ENCODE measurements at regions not wholly inside any gene's neighbourhood (a gene's known extent, or its start where the extent isn't known, plus 50 kb on each side); places are given as distances from the start of the nearest gene placed in this dataset.

DNA sequence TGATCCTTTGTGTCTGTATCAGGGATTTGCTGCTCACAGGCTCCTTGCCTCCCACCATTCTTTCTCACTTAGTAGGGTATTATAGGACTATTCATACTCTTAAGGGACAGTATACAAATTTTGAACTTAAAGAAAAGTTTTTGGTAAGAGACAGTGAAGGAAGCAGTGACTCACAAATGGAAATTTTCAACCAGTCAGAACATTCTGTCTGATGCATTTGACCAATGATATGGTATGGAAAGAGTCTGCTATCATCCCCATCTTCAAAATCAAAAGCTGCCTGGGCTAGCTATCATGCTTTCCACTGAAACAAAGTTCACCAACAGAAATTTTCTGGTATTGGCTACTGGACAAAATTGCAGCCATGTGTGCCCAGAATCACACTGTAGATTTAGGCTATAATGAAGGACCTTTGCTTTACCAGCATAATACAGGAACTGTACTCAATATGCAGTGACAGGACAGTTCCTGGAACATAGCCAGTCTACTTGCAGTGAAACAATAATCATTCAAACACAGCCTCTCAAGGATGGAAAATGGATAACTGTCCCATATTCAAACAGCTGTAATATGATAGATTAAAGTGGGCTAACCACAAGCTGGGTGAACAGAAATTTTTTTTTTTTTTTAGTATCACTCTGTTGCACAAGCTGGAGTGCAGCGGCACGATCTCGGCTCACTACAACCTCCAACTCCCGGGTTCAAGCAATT lies 109.0 kb upstream of the ACSL4 start:
- intact Hi-C loops (cut with micrococcal nuclease), result loop anchor here (5.0 kb wide), 1 partner anchor 355 kb away; no protein-coding TSS in a partner anchor

DNA sequence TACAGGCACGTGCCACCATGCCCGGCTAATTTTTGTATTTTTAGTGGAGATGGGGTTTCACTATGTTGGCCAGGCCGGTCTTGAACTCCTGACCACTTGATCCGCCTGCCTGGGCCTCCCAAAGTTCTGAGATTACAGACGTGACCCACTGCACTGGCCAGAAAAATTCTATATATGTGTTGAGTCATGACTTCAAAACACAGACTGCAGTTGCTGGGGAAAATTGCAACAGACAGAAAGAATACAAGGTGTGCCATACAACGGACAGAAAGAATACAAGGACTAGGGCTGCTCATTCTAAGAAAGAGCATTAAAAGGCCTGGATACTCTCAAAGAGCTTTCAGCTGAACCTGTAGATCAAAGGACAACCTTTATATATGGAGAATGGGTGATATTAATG lies 109.6 kb upstream of the ACSL4 start:
- intact Hi-C loops (cut with micrococcal nuclease), result loop anchor here (5.0 kb wide), 1 partner anchor 355 kb away; no protein-coding TSS in a partner anchor

DNA sequence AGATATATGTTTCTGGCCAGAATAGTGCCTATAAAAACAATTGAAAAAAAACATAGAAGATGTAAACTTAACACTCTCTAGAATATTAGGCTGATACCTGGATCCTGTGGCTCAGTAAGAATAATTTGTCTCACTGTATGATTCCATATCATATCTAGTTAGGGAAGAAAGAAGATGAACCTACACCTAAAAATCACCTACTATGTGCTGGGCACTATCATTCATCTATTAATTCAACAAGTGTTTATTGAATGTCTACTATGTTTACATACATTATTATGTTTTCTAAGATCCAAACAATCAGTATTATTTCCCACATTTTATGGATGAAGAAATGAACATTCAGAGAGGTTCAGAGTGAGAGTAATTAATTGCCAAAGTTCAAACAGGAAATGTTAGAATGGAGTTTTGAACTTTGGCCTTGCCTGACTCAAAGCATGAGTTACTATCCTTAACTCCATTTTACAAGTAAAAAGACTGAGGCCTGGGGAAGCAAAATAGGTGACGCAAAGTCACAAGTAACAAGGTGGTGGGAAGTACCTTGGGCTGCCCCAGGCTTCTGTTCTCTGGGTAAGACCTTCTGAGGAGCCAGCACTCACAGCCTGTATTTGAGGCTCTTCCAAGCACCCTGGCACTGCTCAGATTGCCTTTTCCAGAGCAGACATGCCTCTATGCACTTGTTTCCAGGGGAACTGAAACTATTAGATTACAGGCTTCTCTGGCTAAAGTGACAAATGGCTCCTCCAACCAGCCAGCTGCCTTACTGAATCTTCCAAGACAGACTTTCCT lies 111.1 kb upstream of the ACSL4 start:
- intact Hi-C loops (cut with micrococcal nuclease), result loop anchor here (5.0 kb wide), 1 partner anchor 357 kb away; no protein-coding TSS in a partner anchor

DNA sequence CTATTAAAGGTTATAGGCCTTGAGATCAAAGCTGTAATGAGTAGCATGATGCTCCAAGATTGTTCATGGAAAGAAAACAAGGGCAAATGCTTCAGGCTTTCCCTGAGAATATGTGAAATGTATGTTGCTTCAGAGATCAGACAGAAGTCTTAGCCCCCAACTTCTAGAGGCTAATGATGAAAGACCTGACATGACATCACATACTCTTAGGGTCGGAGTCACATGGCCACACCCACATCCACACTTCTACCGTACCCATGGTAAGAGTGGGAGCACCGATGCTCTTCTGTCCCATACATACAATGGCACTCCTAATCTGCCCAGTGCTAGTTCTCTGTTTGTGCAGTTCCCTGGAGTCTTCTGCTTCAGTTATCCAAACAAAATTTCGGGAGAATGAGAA lies 111.9 kb upstream of the ACSL4 start:
- intact Hi-C loops (cut with micrococcal nuclease), result loop anchor here (5.0 kb wide), 1 partner anchor 358 kb away; no protein-coding TSS in a partner anchor

DNA sequence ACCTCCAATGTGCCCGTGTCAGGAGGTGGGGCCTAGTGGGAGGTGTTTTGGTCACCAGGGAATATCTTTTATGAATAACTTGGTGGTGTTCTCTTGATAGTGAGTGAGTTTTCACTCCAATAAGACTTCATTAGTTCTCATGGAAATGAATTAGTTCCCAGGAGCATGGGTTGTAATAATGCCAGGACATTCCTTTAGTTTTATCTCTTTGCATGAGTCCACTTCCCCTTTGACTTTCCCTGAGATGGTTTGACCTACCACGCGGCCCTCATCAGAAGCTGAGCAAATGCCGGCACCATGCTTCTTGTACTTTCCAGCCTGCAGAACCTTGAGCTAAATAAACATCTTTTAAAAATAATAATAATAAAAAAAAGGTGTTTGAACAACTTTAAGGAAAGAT lies 112.9 kb upstream of the ACSL4 start:
- intact Hi-C loops (cut with micrococcal nuclease), result no loop called here

DNA sequence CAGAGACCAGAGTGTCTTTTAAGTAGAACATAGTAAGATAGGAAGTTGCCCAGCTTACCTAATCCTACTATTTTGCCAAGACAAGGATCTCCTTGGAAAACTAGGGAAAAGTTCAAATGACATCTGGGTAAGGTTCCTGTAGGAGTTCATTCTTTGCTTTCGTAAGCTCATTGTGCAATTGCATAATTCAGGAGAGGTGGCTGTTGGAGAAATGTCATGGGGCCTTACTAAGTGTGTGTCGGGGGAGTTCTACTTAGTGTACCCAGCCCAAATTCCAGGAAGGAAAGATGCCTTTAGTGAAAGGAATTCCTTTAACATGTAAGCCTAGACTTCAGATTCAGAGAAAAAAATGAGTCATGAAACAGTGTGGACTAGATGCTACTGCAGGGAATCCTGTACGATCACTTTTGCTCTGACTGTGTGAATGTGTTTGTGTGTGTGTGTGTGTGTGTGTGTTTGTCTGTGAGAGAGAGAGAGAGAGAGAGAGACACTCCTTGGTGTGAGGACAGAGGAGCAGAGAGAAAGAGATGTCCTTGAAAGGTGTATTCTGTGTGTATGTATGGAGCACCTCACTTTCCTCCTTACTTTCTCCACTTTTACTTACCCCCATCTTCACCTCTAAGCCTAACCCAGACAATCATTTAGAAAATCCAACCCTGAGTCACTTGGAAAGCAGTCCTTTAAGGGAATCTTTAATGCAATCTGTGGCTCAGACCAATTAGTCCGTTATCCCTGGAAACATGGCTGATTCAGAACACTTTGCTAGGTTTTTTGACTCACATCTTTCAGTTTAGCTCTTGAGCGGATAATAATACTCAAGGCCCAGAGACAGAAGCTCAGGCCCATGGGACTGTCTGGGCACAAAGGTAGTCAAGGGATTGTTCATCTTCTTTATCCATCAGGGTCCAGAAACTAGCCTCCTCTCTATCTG lies 114.5 kb upstream of the ACSL4 start:
- intact Hi-C loops (cut with micrococcal nuclease), result no loop called here

DNA sequence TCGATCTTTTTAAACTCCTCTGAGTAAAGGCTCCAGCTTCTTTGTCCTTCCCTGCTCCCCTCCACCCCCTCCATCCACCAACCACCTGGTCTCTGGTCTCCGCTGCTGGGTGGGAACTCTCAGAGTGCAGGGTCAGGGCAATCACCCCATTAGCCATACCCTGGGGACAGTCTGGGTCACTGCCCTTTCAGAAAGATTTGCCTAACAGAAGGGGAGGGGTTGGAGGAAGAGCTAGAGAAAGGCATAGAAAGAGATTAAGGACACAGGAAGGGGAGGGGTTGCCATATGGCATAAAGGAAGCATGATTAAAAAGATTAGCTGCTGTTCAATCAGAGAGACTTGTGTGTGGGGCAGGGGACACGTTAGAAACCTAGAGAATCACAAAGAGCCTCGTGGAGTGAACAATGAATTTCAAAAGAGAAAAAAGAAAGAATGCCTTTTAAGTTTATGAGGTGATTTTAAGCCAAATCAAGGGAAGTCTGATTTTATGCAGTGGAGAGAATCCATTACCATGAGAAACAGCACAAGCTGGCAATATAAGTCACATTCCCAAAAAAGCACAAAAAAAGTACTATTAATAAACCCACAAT lies 115.5 kb upstream of the ACSL4 start:
- intact Hi-C loops (cut with micrococcal nuclease), result no loop called here

DNA sequence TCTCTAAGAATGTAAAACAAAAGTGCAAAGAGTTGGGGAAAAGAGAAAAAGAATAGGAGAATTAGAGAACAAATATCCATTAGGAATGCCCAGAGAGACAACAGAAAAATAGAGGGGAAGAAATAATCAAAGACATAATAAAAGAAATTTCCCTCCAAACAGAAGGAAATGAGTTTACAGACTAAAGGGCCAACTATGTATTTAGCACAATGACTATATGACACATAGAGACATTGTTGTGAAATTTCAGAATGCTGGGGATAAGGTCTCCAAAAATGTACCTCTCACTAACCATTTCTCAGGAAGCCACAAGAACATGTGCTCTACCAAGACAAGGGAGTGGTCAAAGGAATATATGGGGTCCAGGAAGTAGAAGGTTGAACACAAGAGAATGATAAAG lies 121.0 kb upstream of the ACSL4 start:
- intact Hi-C loops (cut with micrococcal nuclease), result no loop called here

DNA sequence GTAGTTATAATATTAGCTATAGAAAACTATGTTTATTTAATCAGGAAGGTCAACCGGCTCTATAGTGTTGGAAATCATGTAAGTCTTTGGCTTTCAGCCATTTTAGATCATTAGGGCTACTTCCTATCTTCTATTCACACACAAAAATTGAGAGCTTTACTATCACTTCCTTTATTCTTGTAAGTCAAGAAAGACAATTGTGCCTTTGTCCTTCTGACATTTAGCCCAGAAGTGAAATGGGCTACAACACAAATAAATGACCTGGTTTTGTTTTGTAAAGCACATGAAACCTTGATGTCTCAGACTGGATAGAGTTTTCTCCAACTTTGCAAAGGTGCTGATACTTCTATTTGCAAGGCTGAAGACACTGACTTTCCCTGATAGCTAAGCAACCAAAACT lies 122.4 kb upstream of the ACSL4 start:
- intact Hi-C loops (cut with micrococcal nuclease), result loop anchor here (5.0 kb wide), 1 partner anchor 123 kb away; the partner anchor contains the start of gene ACSL4

DNA sequence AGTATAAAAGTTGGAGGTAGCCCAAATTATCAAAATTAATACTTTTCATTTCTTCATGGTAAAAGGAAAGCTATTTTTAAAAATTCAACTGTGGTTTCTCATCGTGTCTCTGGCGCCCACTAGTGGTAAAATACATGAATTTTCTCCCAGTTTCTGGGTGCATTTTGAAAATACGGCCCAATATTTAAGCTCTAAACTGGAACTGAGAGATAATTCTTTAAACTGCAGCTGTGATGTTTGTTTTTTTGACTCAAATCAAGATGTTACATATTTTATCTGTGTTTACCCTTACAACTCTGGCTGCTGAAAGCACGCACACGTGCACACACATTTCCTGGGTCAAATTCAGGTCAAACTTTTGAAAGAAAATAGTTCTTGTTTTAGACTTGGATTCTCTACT lies 123.9 kb upstream of the ACSL4 start:
- intact Hi-C loops (cut with micrococcal nuclease), result loop anchor here (1.0 to 5.0 kb wide), 4 partner anchors 125 to 372 kb away; partner anchors contain the start of gene ACSL4

DNA sequence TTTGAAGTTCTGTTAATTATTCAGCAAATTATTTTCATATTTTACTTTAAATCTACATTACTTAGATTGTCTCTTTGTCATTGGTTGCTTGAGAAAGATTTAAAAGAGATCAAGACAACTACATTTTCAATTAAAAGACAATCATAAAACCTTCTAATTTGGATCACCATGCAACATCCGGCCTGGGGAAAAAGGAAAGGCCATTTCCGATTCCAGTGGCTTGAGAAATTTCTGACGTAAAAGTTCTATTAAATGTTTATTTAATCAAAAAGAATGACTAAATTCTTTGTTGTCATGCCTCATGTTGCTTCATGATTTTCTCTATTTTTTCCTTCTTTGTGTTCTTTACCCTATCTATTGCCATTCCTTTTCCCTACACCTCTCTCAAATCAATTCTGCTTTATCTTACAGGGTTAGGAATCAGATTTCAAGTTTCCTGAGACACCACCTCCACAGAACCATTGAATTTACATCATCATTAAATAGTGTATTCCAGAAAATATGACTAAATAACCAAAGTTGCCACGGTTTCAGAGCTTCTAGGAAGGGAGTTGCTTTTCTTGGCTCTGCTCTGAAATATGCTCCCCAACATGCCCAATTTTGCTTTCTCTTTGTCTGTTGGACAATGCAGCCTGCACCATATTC lies 124.6 kb upstream of the ACSL4 start:
- intact Hi-C loops (cut with micrococcal nuclease), result loop anchor here (1.0 to 5.0 kb wide), 4 partner anchors 125 to 372 kb away; partner anchors contain the start of gene ACSL4

DNA sequence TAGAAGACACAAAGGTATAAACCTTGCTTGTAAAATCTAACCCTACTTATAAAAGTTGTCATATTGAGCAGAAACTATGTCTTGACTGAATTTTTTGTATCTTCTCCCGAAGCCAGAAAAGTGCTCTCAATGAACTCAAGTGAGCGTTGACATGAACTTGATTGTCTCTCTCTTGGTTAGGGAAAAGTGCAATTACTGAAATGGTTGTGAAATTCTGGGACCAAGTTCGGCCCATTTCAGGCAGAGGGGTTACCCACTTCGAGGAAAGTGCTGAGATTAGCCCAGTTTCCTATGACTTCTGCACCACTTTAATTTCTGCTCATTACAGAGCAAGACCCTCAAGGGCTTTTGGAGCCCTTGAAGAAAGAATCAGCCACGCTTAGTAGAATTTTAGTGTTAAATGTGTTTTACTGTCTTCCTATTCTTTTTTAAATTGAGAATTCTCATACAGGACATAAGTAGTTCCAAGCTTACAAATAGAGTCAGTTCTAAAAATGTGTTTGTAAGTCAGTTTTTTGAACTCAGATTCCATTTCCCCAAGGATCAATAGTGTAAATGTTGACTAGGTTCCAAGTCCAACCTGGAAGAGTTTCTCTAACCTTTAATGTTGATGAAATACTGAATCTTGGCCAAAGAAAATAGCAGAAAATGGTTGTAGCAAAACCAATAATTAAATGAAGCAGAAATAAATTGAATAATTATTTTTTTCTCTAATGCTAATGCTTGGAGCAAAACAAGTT lies 125.7 kb upstream of the ACSL4 start:
- intact Hi-C loops (cut with micrococcal nuclease), result loop anchor here (5.0 kb wide), 1 partner anchor 126 kb away; the partner anchor contains the start of gene ACSL4

DNA sequence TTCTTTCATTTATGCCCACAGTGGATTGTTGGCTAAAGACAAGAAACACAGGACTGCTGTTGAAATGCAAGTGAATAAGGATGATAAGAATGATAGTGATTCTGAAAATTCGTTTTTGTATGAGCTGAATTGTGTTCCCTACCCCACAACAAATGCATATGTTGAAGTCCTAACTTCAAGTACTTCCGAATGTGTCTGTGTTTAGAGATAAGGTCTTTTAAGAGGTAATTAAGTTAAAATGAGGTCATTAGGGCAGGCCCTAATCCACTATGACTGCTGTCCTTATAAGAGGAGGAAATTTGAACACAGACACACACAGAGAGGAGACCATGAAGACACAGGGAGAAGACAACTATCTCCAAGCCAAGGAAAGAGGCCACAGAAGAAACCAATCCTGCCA lies 126.6 kb upstream of the ACSL4 start:
- intact Hi-C loops (cut with micrococcal nuclease), result loop anchor here (5.0 kb wide), 1 partner anchor 127 kb away; the partner anchor contains the start of gene ACSL4

DNA sequence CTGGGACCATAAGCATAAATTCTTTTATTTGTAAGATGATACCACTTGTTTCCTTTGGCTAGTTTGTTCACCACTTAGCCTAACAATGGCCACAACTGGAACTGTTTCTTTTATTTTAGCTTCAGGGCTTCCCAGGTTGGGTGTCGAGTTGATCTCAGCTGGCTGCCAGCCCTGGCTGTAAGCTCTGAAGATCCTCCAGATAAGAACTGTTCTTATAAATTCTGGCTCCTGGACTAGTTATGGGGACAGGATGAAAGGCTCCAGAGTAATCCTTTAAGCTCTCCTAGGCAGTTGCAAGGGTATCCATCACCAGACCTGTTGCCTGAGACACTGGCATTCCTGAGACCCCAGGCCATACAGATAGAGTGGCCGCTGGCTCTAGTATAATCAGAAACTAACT lies 129.4 kb upstream of the ACSL4 start:
- intact Hi-C loops (cut with micrococcal nuclease), result no loop called here

DNA sequence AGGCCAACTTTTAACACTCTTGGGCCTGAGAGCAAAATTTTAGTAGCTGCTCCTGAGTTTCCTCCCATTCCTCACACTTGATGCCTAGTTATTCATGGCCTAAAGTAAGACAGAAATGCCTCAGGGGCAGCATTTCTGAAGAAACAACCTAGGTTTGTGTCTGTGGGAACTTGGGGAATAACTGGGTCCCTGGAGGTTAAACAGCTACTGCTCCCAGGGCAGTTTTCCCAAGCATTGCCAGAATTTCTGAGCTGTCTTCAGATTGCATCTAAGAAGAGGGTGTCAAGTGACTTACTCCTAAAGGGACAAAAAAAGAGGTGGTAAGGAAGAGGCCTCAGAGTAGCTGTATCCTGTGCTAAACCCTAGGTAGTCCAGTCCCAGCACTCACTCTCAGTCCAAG lies 130.8 kb upstream of the ACSL4 start:
- intact Hi-C loops (cut with micrococcal nuclease), result no loop called here

DNA sequence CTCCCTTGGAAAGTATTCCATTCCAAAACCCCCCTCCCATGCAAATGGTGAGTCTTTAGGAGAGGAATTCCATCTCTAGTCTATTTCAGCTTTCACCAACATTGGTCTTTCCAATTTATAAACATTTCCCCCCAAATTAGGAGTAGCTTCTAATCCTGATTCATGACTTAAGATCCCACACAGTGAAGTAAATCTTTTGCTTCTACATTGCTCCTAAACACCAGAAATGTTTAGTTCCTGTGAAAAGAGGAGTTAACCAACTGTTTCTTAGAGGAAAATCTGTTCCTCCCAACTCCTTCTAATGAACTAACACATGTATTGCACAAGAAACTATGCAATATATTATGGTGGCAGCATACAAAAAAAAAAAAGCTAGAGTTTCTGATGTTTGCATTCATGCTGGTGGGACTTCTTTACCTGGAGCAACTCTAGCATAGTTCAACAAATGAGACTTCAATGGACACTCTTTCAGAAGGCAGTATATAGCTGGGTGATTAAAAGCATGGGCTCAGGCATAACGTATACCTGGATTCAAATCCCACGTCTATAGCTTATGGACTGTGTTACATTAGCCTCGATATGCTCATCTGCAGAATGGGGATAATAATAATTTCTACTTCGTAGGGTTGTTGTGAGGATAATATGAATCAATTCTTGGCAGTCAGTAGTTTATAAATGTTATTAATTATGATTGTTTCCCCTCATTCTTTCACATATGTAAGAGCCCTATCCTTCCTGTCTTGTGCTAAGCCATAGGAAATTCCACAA lies 131.6 kb upstream of the TMEM164 start:
- intact Hi-C loops (cut with micrococcal nuclease), result no loop called here

DNA sequence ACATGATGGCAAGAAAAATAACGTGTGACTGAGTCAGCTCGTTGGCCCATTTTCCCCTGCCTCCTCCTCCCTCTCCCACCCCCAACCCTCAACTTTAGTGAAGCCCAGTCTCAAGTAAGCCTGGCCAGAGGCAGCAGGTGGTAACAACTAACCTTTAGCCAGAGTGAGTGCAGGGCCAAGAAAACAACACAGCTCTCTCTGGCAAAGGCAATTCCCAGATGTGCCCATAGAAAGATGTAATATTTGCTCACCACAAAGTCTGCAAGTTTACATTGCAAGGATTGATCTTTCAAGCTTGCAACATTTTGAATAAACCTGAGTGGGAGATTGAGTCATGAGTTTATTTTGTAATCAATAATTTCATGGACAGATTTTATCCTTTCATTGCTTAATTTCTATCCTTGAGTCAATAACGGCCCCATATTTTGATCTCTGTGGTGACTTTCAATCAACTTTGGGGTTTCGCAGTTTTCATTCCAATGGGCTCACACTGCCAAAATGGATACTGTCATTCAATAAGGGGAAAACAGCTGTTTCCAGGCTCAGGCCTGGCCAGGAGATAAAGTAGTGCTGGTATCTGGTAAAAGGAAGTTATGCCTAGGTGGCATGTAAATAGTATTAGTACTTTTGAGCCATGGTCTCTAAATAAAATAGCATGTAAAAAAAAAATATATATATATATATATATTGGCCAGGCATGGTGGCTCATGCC lies 130.7 kb upstream of the TMEM164 start:
- intact Hi-C loops (cut with micrococcal nuclease), result no loop called here

DNA sequence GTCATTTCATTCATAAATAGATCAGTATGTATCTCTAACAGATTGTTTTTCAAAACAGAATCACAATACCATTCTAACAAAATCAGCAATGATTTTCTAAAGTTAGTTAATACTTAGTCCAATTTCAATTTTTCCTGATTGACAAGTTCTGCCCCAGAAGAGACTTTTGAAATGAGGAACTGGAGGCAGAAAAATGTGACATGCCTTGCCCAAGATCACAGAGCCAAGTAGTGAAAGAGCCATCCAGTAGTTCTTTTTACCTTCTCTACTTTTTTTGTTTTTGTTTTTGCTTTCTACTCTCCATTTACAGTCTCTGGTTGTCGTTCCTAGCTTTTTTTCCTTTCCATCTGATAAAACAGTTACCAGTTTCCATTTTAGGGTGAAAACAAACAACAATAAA lies 129.3 kb upstream of the TMEM164 start:
- intact Hi-C loops (cut with micrococcal nuclease), result no loop called here
